ENCODE measurements at regions not wholly inside any gene's neighbourhood (a gene's known extent, or its start where the extent isn't known, plus 50 kb on each side); places are given as distances from the start of the nearest gene placed in this dataset.

- TF ChIP-seq CTCF (IDR thresholded peaks at IDR 0.05; ENCODE audit: insufficient read depth, low read depth, low read length) (no peak), EZH2 (IDR thresholded peaks at IDR 0.05; ENCODE audit: insufficient read depth, low read length) (no peak)
Observed at GRCh38 chr2:240364961-240365775, 70.3 kb upstream of the GPC1 start.

All from astrocyte (in vitro differentiated cells and primary cell).